Gastrocnemius medialis (tissue), 4 donors: ENCODE measurements at regions not wholly inside any gene's neighbourhood (a gene's known extent, or its start where the extent isn't known, plus 50 kb on each side); places are given as distances from the start of the nearest gene placed in this dataset.

Experiments used
- POLR2A ChIP-seq, 2 donors: fragments of 450-650 bp; IDR thresholded peaks; one replicate each; pipeline ENCODE4 v1.6.1; 2017; ENCODE audit warnings: antibody characterized with exemption in 2 of 2, mild to moderate bottlenecking in 2 of 2, moderate library complexity in 2 of 2
- TF ChIP-seq, protein P1 (sequence below), 5 experiments: fragments of 450-650 bp in 3 of 5; fragments of 200-600 bp in 2 of 5; sonication (generic) in 2 of 5; IDR thresholded peaks in 4 of 5; conservative IDR thresholded peaks in 1 of 5; 1 replicate in 4 of 5; 2 replicates in 1 of 5; pipeline ENCODE4 v1.5.1; 2016 to 2019; ENCODE audit warnings: antibody characterized with exemption in 5 of 5, mild to moderate bottlenecking in 3 of 5, moderate library complexity in 3 of 5

DNA sequence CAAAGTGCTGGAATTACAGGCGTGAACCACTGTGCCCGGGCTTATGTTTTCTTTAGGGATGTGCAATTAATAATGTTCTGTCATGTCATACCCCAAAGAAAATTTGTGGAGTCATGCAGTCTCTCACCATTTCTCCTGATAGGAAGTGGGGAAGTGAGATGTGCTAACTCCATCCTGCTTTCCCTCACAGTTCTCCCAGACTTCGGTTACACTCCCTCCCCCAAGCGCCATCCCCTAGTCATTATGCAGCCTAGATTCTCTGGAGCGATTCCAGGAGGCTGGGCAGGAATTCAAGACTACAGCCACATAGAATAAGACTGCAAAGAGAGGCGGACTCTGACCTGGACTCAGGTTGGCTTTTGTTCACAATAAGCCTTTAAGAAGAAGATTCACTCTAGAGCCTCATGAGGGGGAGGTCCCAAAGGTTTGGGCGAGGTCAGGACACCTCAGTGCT lies 271.4 kb downstream of the ALDH8A1 start:
- TF ChIP-seq, protein P1, sequence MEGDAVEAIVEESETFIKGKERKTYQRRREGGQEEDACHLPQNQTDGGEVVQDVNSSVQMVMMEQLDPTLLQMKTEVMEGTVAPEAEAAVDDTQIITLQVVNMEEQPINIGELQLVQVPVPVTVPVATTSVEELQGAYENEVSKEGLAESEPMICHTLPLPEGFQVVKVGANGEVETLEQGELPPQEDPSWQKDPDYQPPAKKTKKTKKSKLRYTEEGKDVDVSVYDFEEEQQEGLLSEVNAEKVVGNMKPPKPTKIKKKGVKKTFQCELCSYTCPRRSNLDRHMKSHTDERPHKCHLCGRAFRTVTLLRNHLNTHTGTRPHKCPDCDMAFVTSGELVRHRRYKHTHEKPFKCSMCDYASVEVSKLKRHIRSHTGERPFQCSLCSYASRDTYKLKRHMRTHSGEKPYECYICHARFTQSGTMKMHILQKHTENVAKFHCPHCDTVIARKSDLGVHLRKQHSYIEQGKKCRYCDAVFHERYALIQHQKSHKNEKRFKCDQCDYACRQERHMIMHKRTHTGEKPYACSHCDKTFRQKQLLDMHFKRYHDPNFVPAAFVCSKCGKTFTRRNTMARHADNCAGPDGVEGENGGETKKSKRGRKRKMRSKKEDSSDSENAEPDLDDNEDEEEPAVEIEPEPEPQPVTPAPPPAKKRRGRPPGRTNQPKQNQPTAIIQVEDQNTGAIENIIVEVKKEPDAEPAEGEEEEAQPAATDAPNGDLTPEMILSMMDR (IDR thresholded peaks at IDR 0.05 in 4 of 5, conservative IDR thresholded peaks at IDR 0.05 in 1 of 5), result no peak
- no peak for TF ChIP-seq POLR2A (IDR thresholded peaks at IDR 0.05)
